Ishikawa (cell line): ENCODE measurements at regions not wholly inside any gene's neighbourhood (a gene's known extent, or its start where the extent isn't known, plus 50 kb on each side); places are given as distances from the start of the nearest gene placed in this dataset.

Experiments used
- CEBPB ChIP-seq: IDR thresholded peaks from 2 replicates; pipeline ENCODE4 v1.6.1; 2012
- CREB1 ChIP-seq: IDR thresholded peaks from 2 replicates; pipeline ENCODE4 v1.6.1; 2012; ENCODE audit warnings: low read depth
- EGR1 ChIP-seq: IDR thresholded peaks from 2 replicates; pipeline ENCODE4 v1.6.1; 2012
- EP300 ChIP-seq: IDR thresholded peaks from 2 replicates; pipeline ENCODE4 v1.6.1; 2012; ENCODE audit warnings: borderline replicate concordance
- FOXM1 ChIP-seq: IDR thresholded peaks from 2 replicates; pipeline ENCODE4 v1.6.1; 2012; ENCODE audit warnings: low read depth, borderline replicate concordance
- MAX ChIP-seq: IDR thresholded peaks from 2 replicates; pipeline ENCODE4 v1.6.1; 2012
- NFIC ChIP-seq: IDR thresholded peaks from 2 replicates; pipeline ENCODE4 v1.6.1; 2012
- RAD21 ChIP-seq: IDR thresholded peaks from 2 replicates; pipeline ENCODE4 v1.6.1; 2012; ENCODE audit warnings: low read depth
- REST ChIP-seq: IDR thresholded peaks from 2 replicates; pipeline ENCODE4 v1.6.1; 2012; ENCODE audit warnings: low read depth, mild to moderate bottlenecking
- TAF1 ChIP-seq: IDR thresholded peaks from 2 replicates; pipeline ENCODE4 v1.6.1; 2012; ENCODE audit warnings: low read depth, mild to moderate bottlenecking
- TCF12 ChIP-seq: IDR thresholded peaks from 2 replicates; pipeline ENCODE4 v1.6.1; 2012; ENCODE audit warnings: low read depth
- TEAD4 ChIP-seq: IDR thresholded peaks from 2 replicates; pipeline ENCODE4 v1.6.1; 2012
- USF1 ChIP-seq: IDR thresholded peaks from 2 replicates; pipeline ENCODE4 v1.6.1; 2012
- YY1 ChIP-seq: IDR thresholded peaks from 2 replicates; pipeline ENCODE4 v1.6.1; 2012; ENCODE audit warnings: low read depth
- ZBTB7A ChIP-seq: IDR thresholded peaks from 2 replicates; pipeline ENCODE4 v1.6.1; 2012; ENCODE audit warnings: low read depth

- TF ChIP-seq MAX, result no peak
- TF ChIP-seq NFIC, result no peak
- no peak for TF ChIP-seq RAD21
- no peak for TF ChIP-seq TCF12
Measured at GRCh38 chr6:132929141-132929540, 114.8 kb downstream of the RPS12 start.

- TF ChIP-seq USF1 (no peak), MAX (no peak), ZBTB7A (no peak), NFIC (no peak), FOXM1 (no peak), EGR1 (no peak), TAF1 (no peak), TEAD4 (no peak), YY1 (no peak), EP300 (no peak), CREB1 (no peak), RAD21 (no peak), CEBPB (no peak), REST (no peak), TCF12 (no peak)
Measured at GRCh38 chr6:132931313-132931712, 116.9 kb downstream of the RPS12 start.

- TF ChIP-seq CEBPB, result no peak
- TF ChIP-seq FOXM1, result no peak
- TF ChIP-seq TAF1, result no peak
- no peak for TF ChIP-seq TEAD4
- TF ChIP-seq EP300, result no peak
- no peak for TF ChIP-seq MAX
- TF ChIP-seq TCF12, result no peak
- no peak for TF ChIP-seq REST
- TF ChIP-seq USF1, result no peak
- TF ChIP-seq NFIC, result no peak
- no peak for TF ChIP-seq ZBTB7A
Measured at GRCh38 chr6:132931936-132932514, 117.7 kb downstream of the RPS12 start.

GRCh38 chr6:132932588-132932987, 118.2 kb downstream of the RPS12 start:
- no peak for TF ChIP-seq CEBPB
- TF ChIP-seq RAD21, result no peak
- no peak for TF ChIP-seq MAX
- TF ChIP-seq TEAD4, result no peak
- TF ChIP-seq REST, result no peak
- TF ChIP-seq USF1, result no peak
- TF ChIP-seq YY1, result no peak
- no peak for TF ChIP-seq FOXM1
- TF ChIP-seq NFIC, result no peak
- no peak for TF ChIP-seq TAF1
- no peak for TF ChIP-seq CREB1
- no peak for TF ChIP-seq EP300
- no peak for TF ChIP-seq TCF12
- no peak for TF ChIP-seq EGR1
- TF ChIP-seq ZBTB7A, result no peak
